ENCODE measurements at regions not wholly inside any gene's neighbourhood (a gene's known extent, or its start where the extent isn't known, plus 50 kb on each side); places are given as distances from the start of the nearest gene placed in this dataset.

DNA sequence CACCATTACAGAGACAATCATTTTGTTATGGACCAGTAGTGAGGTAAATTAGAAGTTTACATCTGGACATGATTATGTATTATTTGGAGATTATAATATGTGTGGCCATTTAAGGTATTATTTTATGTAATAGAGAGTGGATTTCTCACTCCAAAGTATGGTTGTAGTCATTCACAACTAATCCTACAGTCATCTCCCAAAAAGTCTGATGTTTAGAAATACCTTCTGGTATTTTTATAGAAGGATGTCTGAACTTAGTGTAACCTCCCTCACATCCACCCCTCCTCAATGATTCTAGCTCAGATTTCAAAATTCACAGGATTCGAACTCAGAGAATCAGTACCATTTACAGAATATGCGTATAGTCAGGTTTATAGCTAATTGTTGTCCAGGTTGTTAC, 346.6 kb upstream of the MEIS2 start:
- TF ChIP-seq POLR2A (IDR thresholded peaks at IDR 0.05) (no peak), EP300 (IDR thresholded peaks at IDR 0.05; ENCODE audit: low read depth) (no peak)
